Muscle of leg (tissue), 3 donors: ENCODE measurements at regions not wholly inside any gene's neighbourhood (a gene's known extent, or its start where the extent isn't known, plus 50 kb on each side); places are given as distances from the start of the nearest gene placed in this dataset.

ENCODE experiments used
- DNase-seq: peaks from one replicate; pipeline ENCODE4 v3.0.0; 2013
- H3K27ac ChIP-seq: one replicate; pipeline ENCODE4 v1.5.1; 2013; ENCODE audit warnings: mild to moderate bottlenecking, low read length, control low read depth
- H3K27me3 ChIP-seq: one replicate; pipeline ENCODE4 v1.6.1; 2013; ENCODE audit warnings: low read length; ENCODE audit not compliant: control insufficient read depth, insufficient read depth
- H3K36me3 ChIP-seq: one replicate; pipeline ENCODE4 v1.6.1; 2013; ENCODE audit warnings: low read length; ENCODE audit not compliant: control insufficient read depth, insufficient read depth
- H3K4me1 ChIP-seq: one replicate; pipeline ENCODE4 v1.6.1; 2013; ENCODE audit warnings: low read length; ENCODE audit not compliant: control insufficient read depth, insufficient read depth
- H3K4me3 ChIP-seq: one replicate; pipeline ENCODE4 v1.5.1; 2013; ENCODE audit warnings: low read length, control low read depth
- H3K9me3 ChIP-seq: replicated peaks from 2 replicates; pipeline ENCODE4 v1.6.1; 2013; ENCODE audit warnings: low read depth, low read length; ENCODE audit not compliant: control insufficient read depth
- WGBS: methylation state at CpG from one replicate; pipeline ENCODE4 v1.1.5; 2013; ENCODE audit warnings: missing lambda C conversion rate; ENCODE audit not compliant: insufficient coverage; 5-methylcytosine and 5-hydroxymethylcytosine counted together

DNA sequence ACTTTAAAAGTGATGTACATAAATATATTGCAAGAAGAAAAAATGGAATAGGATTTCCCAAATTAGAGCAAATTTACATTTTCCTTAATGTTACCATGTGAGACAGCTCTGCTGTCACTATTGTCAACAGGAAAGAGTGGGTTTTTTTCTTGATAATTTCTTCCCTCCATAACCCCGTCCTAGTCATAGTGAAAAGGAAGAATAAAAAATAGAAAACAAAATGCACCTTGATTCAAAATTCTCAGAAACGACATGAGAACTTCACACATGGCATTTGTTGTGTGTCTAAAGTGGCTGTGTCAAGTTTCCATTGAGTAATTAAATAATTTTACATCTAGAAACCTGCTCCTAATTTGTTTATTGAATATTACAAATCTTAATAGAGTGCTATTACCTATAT lies 945.2 kb upstream of the SLC35B3 start:
- H3K9me3 ChIP-seq, result no peaks in the 10 kb centered on the region
- no peaks in the 10 kb centered on the region for H3K27me3 ChIP-seq
- DNase-seq, result no peak
- WGBS, result no CpG with 5 or more reads among the region's 2 CpGs
- no peak overlapping the region for H3K27ac ChIP-seq
- no peaks in the 10 kb centered on the region for H3K36me3 ChIP-seq
- no peaks in the 10 kb centered on the region for H3K4me1 ChIP-seq
- no peak overlapping the region for H3K4me3 ChIP-seq

GRCh38 chr6:9373308-9373707 lies 938.0 kb upstream of the SLC35B3 start:
- DNase-seq, result no peak
- Histone ChIP-seq H3K36me3 (no peaks in the 10 kb centered on the region), H3K27me3 (no peaks in the 10 kb centered on the region), H3K4me1 (no peaks in the 10 kb centered on the region), H3K27ac (no peak overlapping the region), H3K4me3 (no peak overlapping the region), H3K9me3 (no peaks in the 10 kb centered on the region)

DNA sequence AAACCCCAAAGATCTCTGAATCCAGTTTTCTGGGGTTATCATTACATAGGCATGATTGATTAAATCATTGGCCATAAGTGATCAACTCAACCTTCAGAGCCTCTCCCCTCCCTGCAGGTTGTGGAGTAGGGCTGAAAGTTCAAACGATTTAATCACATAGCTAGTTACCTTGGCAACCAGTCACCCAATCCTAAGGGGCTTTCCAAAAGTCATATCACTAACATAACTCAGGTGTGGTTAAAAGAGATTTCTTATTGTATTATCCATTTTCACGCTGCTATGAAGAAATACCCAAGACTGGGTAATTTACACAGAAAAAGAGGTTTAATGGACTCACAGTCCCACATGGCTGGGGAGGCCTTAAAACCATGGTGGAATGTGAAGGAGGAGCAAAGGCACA lies 935.1 kb upstream of the SLC35B3 start:
- no peak for DNase-seq
- H3K36me3 ChIP-seq, result no peaks in the 10 kb centered on the region
- no CpG with 5 or more reads among the region's 2 CpGs for WGBS

DNA sequence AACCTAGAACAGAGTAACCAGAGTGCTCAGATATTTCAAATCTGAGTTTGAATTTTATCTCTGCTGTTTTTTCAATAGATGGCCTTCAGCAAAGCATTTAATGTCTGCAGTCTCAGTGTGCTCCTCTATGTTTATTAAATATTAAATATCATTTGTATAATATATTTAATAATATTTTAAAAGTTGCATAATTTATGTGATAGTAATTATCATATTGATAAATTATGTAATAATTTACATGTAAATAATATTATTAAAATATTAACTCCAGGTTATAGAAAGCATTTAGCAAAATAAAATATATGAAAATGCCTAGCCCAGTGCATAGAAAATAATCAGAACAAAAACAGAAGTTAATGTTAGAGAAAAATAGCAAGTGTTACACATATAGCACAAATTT lies 930.0 kb upstream of the SLC35B3 start:
- no peaks in the 10 kb centered on the region for H3K36me3 ChIP-seq
- H3K4me1 ChIP-seq, result no peaks in the 10 kb centered on the region
- no peak overlapping the region for H3K27ac ChIP-seq
- DNase-seq, result no peak
- no peaks in the 10 kb centered on the region for H3K9me3 ChIP-seq
- H3K27me3 ChIP-seq, result no peaks in the 10 kb centered on the region
- no peak overlapping the region for H3K4me3 ChIP-seq

More for the DNA sequence above, 935.1 kb upstream of the SLC35B3 start:
- Histone ChIP-seq H3K9me3 (no peaks in the 10 kb centered on the region), H3K27me3 (no peaks in the 10 kb centered on the region), H3K4me1 (no peaks in the 10 kb centered on the region), H3K27ac (no peak overlapping the region), H3K4me3 (no peak overlapping the region)

DNA sequence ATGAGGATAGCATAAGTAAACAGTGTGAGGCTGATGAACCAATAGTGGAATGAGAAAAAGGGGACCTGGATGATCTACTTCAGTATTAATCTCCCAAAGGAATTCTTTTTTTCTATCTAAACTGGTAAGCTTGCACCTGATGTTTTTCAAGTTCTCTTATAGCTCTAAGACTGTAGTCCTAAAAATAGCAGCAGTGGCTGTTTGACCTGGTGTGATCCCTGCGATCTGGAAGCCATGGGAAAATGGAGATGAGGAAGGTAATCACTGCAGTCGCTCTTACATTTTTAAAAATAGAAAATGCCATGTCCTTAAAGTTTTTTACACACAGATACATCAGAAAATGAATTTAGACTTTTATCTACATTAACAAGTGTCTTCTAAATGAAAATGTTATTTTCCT lies 926.4 kb upstream of the SLC35B3 start:
- H3K36me3 ChIP-seq, result no peaks in the 10 kb centered on the region
- no peak overlapping the region for H3K27ac ChIP-seq
- no peaks in the 10 kb centered on the region for H3K27me3 ChIP-seq
- no peak overlapping the region for H3K4me3 ChIP-seq
- WGBS, result no CpG with 5 or more reads among the region's 2 CpGs
- no peaks in the 10 kb centered on the region for H3K4me1 ChIP-seq
- DNase-seq, result peak; percentile 2
- H3K9me3 ChIP-seq, result no peaks in the 10 kb centered on the region

DNA sequence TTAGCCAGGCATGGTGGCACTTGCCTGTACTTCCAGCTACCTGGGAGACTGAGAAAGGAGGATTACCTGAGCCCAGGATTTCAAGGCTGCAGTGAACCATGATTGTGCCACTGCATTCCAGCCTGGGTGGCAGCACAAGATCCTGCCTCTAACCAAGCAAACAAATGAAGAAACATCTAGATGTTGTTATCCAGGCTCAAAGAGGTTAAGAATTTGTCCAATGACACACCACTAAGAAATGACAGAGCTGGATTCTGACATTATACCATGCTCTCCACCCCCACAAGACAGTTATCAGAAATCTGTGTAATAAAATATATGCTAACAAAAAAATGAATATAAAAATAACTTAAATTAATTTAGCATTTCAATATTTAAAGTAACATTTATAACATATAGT lies 925.5 kb upstream of the SLC35B3 start:
- Histone ChIP-seq H3K36me3 (no peaks in the 10 kb centered on the region), H3K4me1 (no peaks in the 10 kb centered on the region), H3K9me3 (no peaks in the 10 kb centered on the region), H3K27me3 (no peaks in the 10 kb centered on the region), H3K4me3 (no peak overlapping the region), H3K27ac (no peak overlapping the region)
- DNase-seq, result no peak

GRCh38 chr6:9347608-9348007 lies 912.3 kb upstream of the SLC35B3 start:
- Histone ChIP-seq H3K36me3 (no peaks in the 10 kb centered on the region), H3K27me3 (no peaks in the 10 kb centered on the region), H3K9me3 (peaks cover 2% of the 10 kb centered on the region), H3K4me1 (no peaks in the 10 kb centered on the region), H3K4me3 (no peak overlapping the region), H3K27ac (no peak overlapping the region)
- 100% methylated on average over 1 of the region's 3 CpGs for WGBS
- no peak for DNase-seq

DNA sequence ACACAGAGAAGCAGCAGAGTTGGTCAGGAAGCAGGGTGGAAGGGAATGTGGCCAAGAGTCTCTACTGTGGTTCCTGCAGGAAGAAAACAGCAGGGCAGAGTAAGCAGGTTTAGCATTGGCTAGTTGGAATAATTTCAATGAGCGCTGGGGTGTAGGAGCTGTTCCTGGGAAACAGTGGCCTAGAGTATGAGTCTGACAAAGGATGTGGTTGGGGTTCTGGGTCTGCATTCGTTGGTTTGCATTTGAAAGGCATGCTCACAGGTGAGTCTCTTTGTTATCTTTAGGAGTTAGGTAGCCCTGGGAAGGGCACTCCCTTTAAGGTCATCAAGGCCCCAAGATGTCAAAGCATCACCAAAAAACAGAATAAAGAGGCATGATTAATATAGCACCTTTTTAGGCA lies 911.6 kb upstream of the SLC35B3 start:
- 83% methylated on average over 1 of the region's 2 CpGs for WGBS
- no peaks in the 10 kb centered on the region for H3K27me3 ChIP-seq
- no peak overlapping the region for H3K4me3 ChIP-seq
- peaks cover 2% of the 10 kb centered on the region for H3K9me3 ChIP-seq
- no peaks in the 10 kb centered on the region for H3K36me3 ChIP-seq
- DNase-seq, result no peak
- H3K4me1 ChIP-seq, result no peaks in the 10 kb centered on the region
- H3K27ac ChIP-seq, result no peak overlapping the region

- Histone ChIP-seq H3K27me3 (no peaks in the 10 kb centered on the region), H3K36me3 (no peaks in the 10 kb centered on the region), H3K4me3 (no peak overlapping the region), H3K4me1 (no peaks in the 10 kb centered on the region), H3K27ac (no peak overlapping the region), H3K9me3 (no peaks in the 10 kb centered on the region)
- WGBS, result 84% methylated on average over 6 of the region's 10 CpGs
- DNase-seq, result no peak
Observed at GRCh38 chr6:9335431-9335830, 900.1 kb upstream of the SLC35B3 start.

GRCh38 chr6:9334979-9335378 lies 899.6 kb upstream of the SLC35B3 start:
- no peaks in the 10 kb centered on the region for H3K27me3 ChIP-seq
- no peak for DNase-seq
- no peak overlapping the region for H3K4me3 ChIP-seq
- no peaks in the 10 kb centered on the region for H3K4me1 ChIP-seq
- H3K27ac ChIP-seq, result no peak overlapping the region
- H3K9me3 ChIP-seq, result no peaks in the 10 kb centered on the region
- no peaks in the 10 kb centered on the region for H3K36me3 ChIP-seq
- no CpG with 5 or more reads among the region's 3 CpGs for WGBS

- H3K9me3 ChIP-seq, result no peaks in the 10 kb centered on the region
- no CpG with 5 or more reads among the region's 2 CpGs for WGBS
- no peaks in the 10 kb centered on the region for H3K4me1 ChIP-seq
- H3K36me3 ChIP-seq, result no peaks in the 10 kb centered on the region
- no peak overlapping the region for H3K4me3 ChIP-seq
- no peak overlapping the region for H3K27ac ChIP-seq
- no peaks in the 10 kb centered on the region for H3K27me3 ChIP-seq
- no peak for DNase-seq
Observed at GRCh38 chr6:9332241-9332780, 897.0 kb upstream of the SLC35B3 start.
